HEK293T (cell line): ENCODE measurements at regions not wholly inside any gene's neighbourhood (a gene's known extent, or its start where the extent isn't known, plus 50 kb on each side); places are given as distances from the start of the nearest gene placed in this dataset.

Experiments used
- CTCF ChIA-PET: fragments of 350-600 bp; formaldehyde crosslinking; extraction: SDS; loops from one replicate; lab custom pipeline; 2021; ENCODE audit warnings: antibody characterized with exemption, inconsistent platforms; lab: Yijun Ruan, JAX
- POLR2A ChIA-PET: fragments of 350-600 bp; formaldehyde crosslinking; extraction: SDS; loops from one replicate; lab custom pipeline; 2020; ENCODE audit warnings: antibody characterized with exemption, inconsistent platforms; lab: Yijun Ruan, JAX
- DNase-seq: peaks from one replicate; pipeline ENCODE4 v3.0.0; 2012; ENCODE audit warnings: mixed read lengths; ENCODE audit errors: extremely low spot score
- ARNT ChIP-seq: fragments of 450-650 bp; IDR thresholded peaks from 2 replicates; pipeline ENCODE4 v1.6.1; 2017; ENCODE audit warnings: mild to moderate bottlenecking
- BHLHE40 ChIP-seq: fragments of 450-650 bp; IDR thresholded peaks from 2 replicates; pipeline ENCODE4 v1.6.1; 2016; ENCODE audit warnings: mild to moderate bottlenecking, moderate library complexity, borderline replicate concordance
- CTBP1 ChIP-seq: fragments of 450-650 bp; IDR thresholded peaks from 2 replicates; pipeline ENCODE4 v1.6.1; 2016; ENCODE audit warnings: borderline replicate concordance
- ELF4 ChIP-seq: fragments of 450-650 bp; IDR thresholded peaks from 2 replicates; pipeline ENCODE4 v1.6.1; 2017; ENCODE audit warnings: antibody characterized with exemption
- FOXA1 ChIP-seq: fragments of 450-650 bp; IDR thresholded peaks from 2 replicates; pipeline ENCODE4 v1.6.1; 2016; ENCODE audit warnings: mild to moderate bottlenecking
- FOXK2 ChIP-seq: fragments of 450-650 bp; IDR thresholded peaks from 2 replicates; pipeline ENCODE4 v1.6.1; 2016; ENCODE audit warnings: mild to moderate bottlenecking
- FOXM1 ChIP-seq: fragments of 450-650 bp; IDR thresholded peaks from 2 replicates; pipeline ENCODE4 v1.6.1; 2017; ENCODE audit warnings: mild to moderate bottlenecking, borderline replicate concordance
- HDGF ChIP-seq: fragments of 450-650 bp; IDR thresholded peaks from 2 replicates; pipeline ENCODE4 v1.6.1; 2017; ENCODE audit warnings: antibody characterized with exemption, borderline replicate concordance
- L3MBTL2 ChIP-seq: fragments of 450-650 bp; conservative IDR thresholded peaks from 2 replicates; pipeline ENCODE4 v1.6.1; 2016; ENCODE audit warnings: mild to moderate bottlenecking
- LEF1 ChIP-seq: fragments of 450-650 bp; IDR thresholded peaks from 2 replicates; pipeline ENCODE4 v1.6.1; 2017; ENCODE audit warnings: mild to moderate bottlenecking, borderline replicate concordance
- NFRKB ChIP-seq: fragments of 450-650 bp; IDR thresholded peaks from 2 replicates; pipeline ENCODE4 v1.6.1; 2016; ENCODE audit warnings: mild to moderate bottlenecking, moderate library complexity
- PKNOX1 ChIP-seq: fragments of 450-650 bp; IDR thresholded peaks from 2 replicates; pipeline ENCODE4 v1.6.1; 2016
- SP1 ChIP-seq: fragments of 450-650 bp; IDR thresholded peaks from 2 replicates; pipeline ENCODE4 v1.6.1; 2017
- SUZ12 ChIP-seq: fragments of 450-650 bp; IDR thresholded peaks from 2 replicates; pipeline ENCODE4 v1.6.1; 2016; ENCODE audit warnings: mild to moderate bottlenecking
- TARDBP ChIP-seq: fragments of 450-650 bp; IDR thresholded peaks from 2 replicates; pipeline ENCODE4 v1.6.1; 2016
- ZNF384 ChIP-seq: fragments of 450-650 bp; IDR thresholded peaks from 2 replicates; pipeline ENCODE4 v1.6.1; 2016

- ChIA-PET POLR2A (no interaction called here), CTCF (no interaction called here)
- TF ChIP-seq ZNF384 (no peak), TARDBP (no peak), L3MBTL2 (no peak), FOXK2 (no peak), NFRKB (no peak), SP1 (no peak), CTBP1 (no peak), ELF4 (no peak), BHLHE40 (no peak), HDGF (no peak), SUZ12 (no peak), FOXM1 (no peak), LEF1 (no peak)
- no peak for DNase-seq
Observed at GRCh38 chr4:160184884-160185283, 1082.0 kb downstream of the RAPGEF2 start.

GRCh38 chr4:160193787-160194186, 1090.9 kb downstream of the RAPGEF2 start:
- CTCF ChIA-PET: interaction anchor here (0.6 kb wide), 1 partner anchor 1056 kb away, joined by 3 read pairs; no protein-coding TSS in a partner anchor
- no peak for TF ChIP-seq HDGF
- no peak for TF ChIP-seq TARDBP
- TF ChIP-seq ARNT: no peak
- no peak for TF ChIP-seq ZNF384
- DNase-seq: no peak
- POLR2A ChIA-PET: no interaction called here

GRCh38 chr4:160194716-160195115, 1091.8 kb downstream of the RAPGEF2 start:
- no peak for DNase-seq
- CTCF ChIA-PET: no interaction called here
- POLR2A ChIA-PET: no interaction called here
- no peak for TF ChIP-seq ELF4
- no peak for TF ChIP-seq SP1
- no peak for TF ChIP-seq ARNT
- TF ChIP-seq SUZ12: no peak
- TF ChIP-seq FOXA1: no peak
- no peak for TF ChIP-seq ZNF384

- ChIA-PET CTCF (no interaction called here), POLR2A (no interaction called here)
- TF ChIP-seq L3MBTL2 (no peak), PKNOX1 (peak; percentile 75)
- DNase-seq: no peak
Observed at GRCh38 chr4:160202802-160203201, 1099.9 kb downstream of the RAPGEF2 start.

GRCh38 chr4:160212078-160212477, 1109.2 kb downstream of the RAPGEF2 start:
- POLR2A ChIA-PET: no interaction called here
- CTCF ChIA-PET: no interaction called here
- no peak for DNase-seq
- no peak for TF ChIP-seq TARDBP
- TF ChIP-seq BHLHE40: no peak
- no peak for TF ChIP-seq FOXM1
- no peak for TF ChIP-seq L3MBTL2
- no peak for TF ChIP-seq ZNF384
- TF ChIP-seq CTBP1: no peak
- TF ChIP-seq SUZ12: no peak
- no peak for TF ChIP-seq LEF1
- no peak for TF ChIP-seq ELF4
- no peak for TF ChIP-seq FOXA1
- no peak for TF ChIP-seq ARNT
- TF ChIP-seq SP1: no peak
- no peak for TF ChIP-seq HDGF

- no peak for DNase-seq
- ChIA-PET CTCF (no interaction called here), POLR2A (no interaction called here)
Observed at GRCh38 chr4:160213366-160213765, 1110.5 kb downstream of the RAPGEF2 start.

GRCh38 chr4:160217352-160217751, 1114.5 kb downstream of the RAPGEF2 start:
- TF ChIP-seq ELF4 (no peak), CTBP1 (no peak), BHLHE40 (no peak), FOXK2 (no peak), PKNOX1 (no peak), FOXM1 (no peak), ZNF384 (no peak), SUZ12 (no peak), HDGF (no peak)
- POLR2A ChIA-PET: no interaction called here
- CTCF ChIA-PET: no interaction called here
- DNase-seq: no peak

More at GRCh38 chr4:160213366-160213765, 1110.5 kb downstream of the RAPGEF2 start:
- TF ChIP-seq SUZ12 (no peak), SP1 (no peak), ELF4 (no peak), CTBP1 (no peak), ZNF384 (no peak), FOXM1 (no peak)

GRCh38 chr4:160224049-160224448, 1121.2 kb downstream of the RAPGEF2 start:
- TF ChIP-seq ELF4 (no peak), SP1 (no peak), CTBP1 (no peak), FOXK2 (no peak), SUZ12 (no peak), ZNF384 (no peak), BHLHE40 (no peak), ARNT (no peak), TARDBP (no peak), LEF1 (no peak), PKNOX1 (no peak), FOXA1 (no peak), FOXM1 (no peak)
- ChIA-PET CTCF (no interaction called here), POLR2A (no interaction called here)
- no peak for DNase-seq
